DMS79 treated with DMSO at 0.1 percent for 48 hours (cell line): ENCODE measurements at regions not wholly inside any gene's neighbourhood (a gene's known extent, or its start where the extent isn't known, plus 50 kb on each side); places are given as distances from the start of the nearest gene placed in this dataset.
A peak's percentile ranks its signal among the peaks of the same experiment; 100 is the strongest.
"Not testable (repeated sequence)": the region's sequence is repeated elsewhere in the genome, so short reads cannot be mapped to it uniquely, and the experiment has no call there.

ENCODE experiments used
- DNase-seq: peaks from one replicate; lab custom pipeline; 2025; lab: John Stamatoyannopoulos, UW

- DNase-seq: no peak
These were observed 269.7 kb upstream of the ASIC2 start for GRCh38 chr17:33562792-33563191.

- DNase-seq: no peak
These were observed 271.1 kb upstream of the ASIC2 start for GRCh38 chr17:33564146-33564545.

GRCh38 chr17:33567223-33567622 is 274.1 kb upstream of the ASIC2 start:
- DNase-seq: no peak

- no peak for DNase-seq
These were observed 279.5 kb upstream of the ASIC2 start for GRCh38 chr17:33572615-33573014.

- DNase-seq: no peak
These were observed 281.9 kb upstream of the ASIC2 start for GRCh38 chr17:33574942-33575445.

GRCh38 chr17:33579740-33580139 is 286.6 kb upstream of the ASIC2 start:
- DNase-seq: not testable (repeated sequence)

- no peak for DNase-seq
These were observed 287.1 kb upstream of the ASIC2 start for GRCh38 chr17:33580215-33580614.

GRCh38 chr17:33582661-33583060 is 289.6 kb upstream of the ASIC2 start:
- DNase-seq: no peak

GRCh38 chr17:33583518-33584417 is 290.7 kb upstream of the ASIC2 start:
- peak; percentile 74 for DNase-seq

GRCh38 chr17:33593991-33594390 is 300.9 kb upstream of the ASIC2 start:
- DNase-seq: no peak

GRCh38 chr17:33595828-33596227 is 302.7 kb upstream of the ASIC2 start:
- DNase-seq: no peak

- DNase-seq: no peak
These were observed 303.8 kb upstream of the ASIC2 start for GRCh38 chr17:33596899-33597298.

- no peak for DNase-seq
These were observed 305.7 kb upstream of the ASIC2 start for GRCh38 chr17:33598797-33599196.

- DNase-seq: no peak
These were observed 309.9 kb upstream of the ASIC2 start for GRCh38 chr17:33602981-33603380.

GRCh38 chr17:33603789-33604188 is 310.7 kb upstream of the ASIC2 start:
- DNase-seq: no peak

GRCh38 chr17:33611532-33611931 is 318.4 kb upstream of the ASIC2 start:
- no peak for DNase-seq

- no peak for DNase-seq
These were observed 322.8 kb upstream of the ASIC2 start for GRCh38 chr17:33615861-33616260.

- no peak for DNase-seq
These were observed 330.7 kb upstream of the ASIC2 start for GRCh38 chr17:33623841-33624240.

- no peak for DNase-seq
These were observed 335.6 kb upstream of the ASIC2 start for GRCh38 chr17:33628500-33629346.

GRCh38 chr17:33633446-33633845 is 340.4 kb upstream of the ASIC2 start:
- DNase-seq: no peak

GRCh38 chr17:33637534-33637933 is 344.4 kb upstream of the ASIC2 start:
- no peak for DNase-seq

- no peak for DNase-seq
These were observed 346.2 kb upstream of the ASIC2 start for GRCh38 chr17:33639103-33639880.
